Loucy (cell line): ENCODE measurements at regions not wholly inside any gene's neighbourhood (a gene's known extent, or its start where the extent isn't known, plus 50 kb on each side); places are given as distances from the start of the nearest gene placed in this dataset.
"Not testable (repeated sequence)": the region's sequence is repeated elsewhere in the genome, so short reads cannot be mapped to it uniquely, and the experiment has no call there.

Experiments
- H2AFZ ChIP-seq: fragments of 200-600 bp; sonication (generic); 2 replicates; pipeline ENCODE4 v1.6.0; 2016; ENCODE audit warnings: antibody characterized with exemption, mild to moderate bottlenecking, low read length, moderate library complexity
- H3F3A ChIP-seq: fragments of 200-600 bp; 2 replicates; pipeline ENCODE4 v1.6.0; 2016; ENCODE audit warnings: antibody characterized with exemption, low read depth, mild to moderate bottlenecking
- H3K27me3 ChIP-seq: fragments of 200-600 bp; sonication (generic); 2 replicates; pipeline ENCODE4 v1.6.1; 2014; ENCODE audit warnings: low read length, mild to moderate bottlenecking; ENCODE audit not compliant: insufficient read depth, poor library complexity, severe bottlenecking
- H3K36me3 ChIP-seq: fragments of 200-600 bp; sonication (generic); 2 replicates; pipeline ENCODE4 v1.6.1; 2016; ENCODE audit warnings: low read length; ENCODE audit not compliant: insufficient read depth
- H3K4me1 ChIP-seq: fragments of 200-600 bp; sonication (generic); 2 replicates; pipeline ENCODE4 v1.5.1; 2014; ENCODE audit warnings: low read length, mild to moderate bottlenecking; ENCODE audit not compliant: insufficient read depth, poor library complexity, severe bottlenecking
- H3K4me2 ChIP-seq: fragments of 200-600 bp; sonication (generic); 2 replicates; pipeline ENCODE4 v1.6.0; 2014; ENCODE audit warnings: antibody characterized with exemption, low read length, low read depth, mild to moderate bottlenecking; ENCODE audit not compliant: poor library complexity, severe bottlenecking
- H3K4me3 ChIP-seq: fragments of 200-600 bp; sonication (generic); 2 replicates; pipeline ENCODE4 v1.5.1; 2014; ENCODE audit warnings: low read length, mild to moderate bottlenecking, mixed read lengths; ENCODE audit not compliant: poor library complexity, severe bottlenecking
- H3K79me2 ChIP-seq: fragments of 200-600 bp; sonication (generic); 2 replicates; pipeline ENCODE4 v1.6.1; 2014; ENCODE audit warnings: low read length; ENCODE audit not compliant: insufficient read depth
- H3K9ac ChIP-seq: fragments of 200-600 bp; sonication (generic); 2 replicates; pipeline ENCODE4 v1.6.0; 2014; ENCODE audit warnings: mild to moderate bottlenecking, low read depth, low read length, moderate library complexity; ENCODE audit not compliant: poor library complexity, severe bottlenecking
- H3K9me2 ChIP-seq: fragments of 200-600 bp; sonication (generic); replicated peaks from 2 replicates; pipeline ENCODE4 v1.6.1; 2016; ENCODE audit warnings: low read depth, low read length, mixed read lengths
- H3K9me3 ChIP-seq: fragments of 200-600 bp; sonication (generic); 2 replicates; pipeline ENCODE4 v1.6.1; 2014; ENCODE audit warnings: mild to moderate bottlenecking, antibody characterized with exemption, low read length, low read depth; ENCODE audit not compliant: insufficient read depth
- H4K20me1 ChIP-seq: fragments of 200-600 bp; sonication (generic); 2 replicates; pipeline ENCODE4 v1.6.0; 2014; ENCODE audit warnings: antibody characterized with exemption, low read length, mild to moderate bottlenecking; ENCODE audit not compliant: insufficient read depth, poor library complexity, severe bottlenecking
- EZH2phosphoT487 ChIP-seq: fragments of 200-600 bp; IDR thresholded peaks from 2 replicates; pipeline ENCODE4 v1.6.1; 2018; ENCODE audit warnings: antibody characterized with exemption, mild to moderate bottlenecking, moderate library complexity, borderline replicate concordance
- TF ChIP-seq, protein P1 (sequence below): fragments of 200-600 bp; sonication (generic); conservative IDR thresholded peaks from 2 replicates; pipeline ENCODE4 v1.5.1; 2014; ENCODE audit warnings: mild to moderate bottlenecking, antibody characterized with exemption, low read length

DNA sequence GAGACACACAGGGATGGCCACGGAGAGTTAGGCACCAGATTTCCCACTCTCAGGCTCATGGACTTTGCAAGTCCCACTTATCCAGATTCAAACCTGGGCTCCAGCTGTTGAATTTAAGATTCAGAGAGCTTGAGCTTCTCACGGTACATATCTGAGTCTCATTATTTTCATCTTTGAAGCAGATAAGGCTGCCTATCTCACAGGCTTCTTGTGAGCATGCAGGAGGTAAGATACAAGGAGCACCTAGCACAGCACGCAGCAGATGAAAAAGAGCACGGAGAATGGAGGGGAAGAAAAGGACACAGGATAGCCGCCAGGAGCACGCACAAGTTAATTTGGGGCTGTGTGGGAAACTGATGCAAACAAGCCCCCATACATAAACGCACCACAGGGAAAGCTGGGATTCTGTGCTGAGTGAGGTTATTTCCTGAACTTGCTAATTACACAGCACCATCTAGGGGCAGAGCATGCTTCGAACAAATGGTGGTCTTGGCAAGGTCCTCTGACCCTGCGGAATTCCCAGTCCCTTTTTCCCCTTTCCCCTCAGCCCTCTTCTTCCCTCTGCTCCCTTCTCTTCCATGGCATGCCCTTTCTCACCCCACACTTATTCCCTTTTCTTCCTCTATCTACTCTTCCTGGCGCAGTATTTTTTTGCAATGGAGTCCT lies 134.7 kb upstream of the VANGL1 start:
- peak overlapping the region; percentile 66 for H3K4me3 ChIP-seq
- TF ChIP-seq, protein P1, sequence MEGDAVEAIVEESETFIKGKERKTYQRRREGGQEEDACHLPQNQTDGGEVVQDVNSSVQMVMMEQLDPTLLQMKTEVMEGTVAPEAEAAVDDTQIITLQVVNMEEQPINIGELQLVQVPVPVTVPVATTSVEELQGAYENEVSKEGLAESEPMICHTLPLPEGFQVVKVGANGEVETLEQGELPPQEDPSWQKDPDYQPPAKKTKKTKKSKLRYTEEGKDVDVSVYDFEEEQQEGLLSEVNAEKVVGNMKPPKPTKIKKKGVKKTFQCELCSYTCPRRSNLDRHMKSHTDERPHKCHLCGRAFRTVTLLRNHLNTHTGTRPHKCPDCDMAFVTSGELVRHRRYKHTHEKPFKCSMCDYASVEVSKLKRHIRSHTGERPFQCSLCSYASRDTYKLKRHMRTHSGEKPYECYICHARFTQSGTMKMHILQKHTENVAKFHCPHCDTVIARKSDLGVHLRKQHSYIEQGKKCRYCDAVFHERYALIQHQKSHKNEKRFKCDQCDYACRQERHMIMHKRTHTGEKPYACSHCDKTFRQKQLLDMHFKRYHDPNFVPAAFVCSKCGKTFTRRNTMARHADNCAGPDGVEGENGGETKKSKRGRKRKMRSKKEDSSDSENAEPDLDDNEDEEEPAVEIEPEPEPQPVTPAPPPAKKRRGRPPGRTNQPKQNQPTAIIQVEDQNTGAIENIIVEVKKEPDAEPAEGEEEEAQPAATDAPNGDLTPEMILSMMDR, result peak; percentile 74
- no peak for TF ChIP-seq EZH2phosphoT487
- H3K9me3 ChIP-seq, result peaks cover 6% of the 10 kb centered on the region; the same call in 1 of the 2 replicates
- no peaks in the 10 kb centered on the region for H3K9me2 ChIP-seq
- H4K20me1 ChIP-seq, result no peaks in the 10 kb centered on the region
- no peaks in the 10 kb centered on the region for H3K27me3 ChIP-seq
- peak overlapping the region; percentile 82 for H3K4me2 ChIP-seq
- peak overlapping the region; percentile 28 for H2AFZ ChIP-seq
- H3K36me3 ChIP-seq, result no peaks in the 10 kb centered on the region
- H3K4me1 ChIP-seq, result peaks cover 55% of the 10 kb centered on the region
- H3F3A ChIP-seq, result peaks cover 5% of the 10 kb centered on the region; the same call in 1 of the 2 replicates
- H3K9ac ChIP-seq, result peak overlapping the region; percentile 73
- peaks cover 35% of the 10 kb centered on the region; the same call in 1 of the 2 replicates for H3K79me2 ChIP-seq

DNA sequence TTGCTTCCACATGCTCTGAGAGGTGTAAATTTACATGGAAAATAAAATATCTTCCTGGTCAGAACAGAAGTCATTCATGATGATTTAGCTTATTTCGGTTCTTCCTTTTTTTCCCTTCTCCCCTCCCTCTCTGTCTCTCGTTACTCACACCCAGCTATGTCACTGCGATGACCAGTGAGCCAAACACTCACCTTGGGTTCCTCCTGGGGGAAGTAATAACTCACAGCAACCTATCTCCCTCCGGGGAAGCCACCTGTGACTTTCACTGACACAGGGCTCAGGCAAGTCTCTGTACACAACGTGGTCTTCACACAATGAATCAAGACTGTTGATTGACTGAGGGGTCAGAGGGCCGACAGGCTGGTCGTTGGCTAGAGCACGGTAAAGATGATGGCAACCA lies 135.3 kb upstream of the VANGL1 start:
- peaks cover 6% of the 10 kb centered on the region; the same call in 1 of the 2 replicates for H3K9me3 ChIP-seq
- TF ChIP-seq, protein P1, result no peak
- no peak for TF ChIP-seq EZH2phosphoT487
- peaks cover 9% of the 10 kb centered on the region; the same call in 1 of the 2 replicates for H3F3A ChIP-seq
- peak overlapping the region; percentile 73 for H3K9ac ChIP-seq
- peaks cover 35% of the 10 kb centered on the region; the same call in 1 of the 2 replicates for H3K79me2 ChIP-seq
- no peaks in the 10 kb centered on the region for H4K20me1 ChIP-seq
- H3K9me2 ChIP-seq, result no peaks in the 10 kb centered on the region
- H3K27me3 ChIP-seq, result no peaks in the 10 kb centered on the region
- no peaks in the 10 kb centered on the region for H3K36me3 ChIP-seq
- H3K4me3 ChIP-seq, result peak overlapping the region; percentile 66
- H2AFZ ChIP-seq, result peak overlapping the region; percentile 28
- peaks cover 60% of the 10 kb centered on the region for H3K4me1 ChIP-seq
- peak overlapping the region; percentile 82 for H3K4me2 ChIP-seq

DNA sequence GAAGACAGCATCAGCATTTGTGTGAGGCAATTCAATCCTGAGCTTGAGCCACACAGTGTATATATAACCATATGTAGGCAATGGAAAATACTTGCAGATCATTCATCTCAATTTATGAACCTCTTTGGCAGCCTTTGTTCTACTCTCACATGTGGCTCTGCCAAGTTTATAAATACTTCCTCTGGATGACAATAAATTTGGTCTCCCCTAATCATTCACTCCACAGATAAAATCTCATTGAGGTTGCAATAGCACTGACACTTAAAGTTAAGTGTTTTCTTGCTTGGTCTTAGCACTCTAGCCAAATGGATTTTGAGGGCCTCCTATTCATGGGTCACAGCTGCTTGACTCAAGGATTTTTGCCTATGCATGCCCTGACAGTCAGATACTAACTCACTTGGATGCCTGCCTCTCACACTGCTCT lies 136.6 kb upstream of the VANGL1 start:
- peak overlapping the region; percentile 66 for H3K4me3 ChIP-seq
- H3K9me2 ChIP-seq, result no peaks in the 10 kb centered on the region
- H3K27me3 ChIP-seq, result no peaks in the 10 kb centered on the region
- H3F3A ChIP-seq, result peaks cover 9% of the 10 kb centered on the region; the same call in 1 of the 2 replicates
- peak overlapping the region; percentile 73 for H3K9ac ChIP-seq
- H2AFZ ChIP-seq, result no peak overlapping the region
- H3K9me3 ChIP-seq, result peaks cover 6% of the 10 kb centered on the region; the same call in 1 of the 2 replicates
- peaks cover 74% of the 10 kb centered on the region for H3K4me1 ChIP-seq
- TF ChIP-seq, protein P1, result no peak
- peaks cover 35% of the 10 kb centered on the region; the same call in 1 of the 2 replicates for H3K79me2 ChIP-seq
- peak overlapping the region; percentile 82 for H3K4me2 ChIP-seq
- no peaks in the 10 kb centered on the region for H3K36me3 ChIP-seq
- no peaks in the 10 kb centered on the region for H4K20me1 ChIP-seq

DNA sequence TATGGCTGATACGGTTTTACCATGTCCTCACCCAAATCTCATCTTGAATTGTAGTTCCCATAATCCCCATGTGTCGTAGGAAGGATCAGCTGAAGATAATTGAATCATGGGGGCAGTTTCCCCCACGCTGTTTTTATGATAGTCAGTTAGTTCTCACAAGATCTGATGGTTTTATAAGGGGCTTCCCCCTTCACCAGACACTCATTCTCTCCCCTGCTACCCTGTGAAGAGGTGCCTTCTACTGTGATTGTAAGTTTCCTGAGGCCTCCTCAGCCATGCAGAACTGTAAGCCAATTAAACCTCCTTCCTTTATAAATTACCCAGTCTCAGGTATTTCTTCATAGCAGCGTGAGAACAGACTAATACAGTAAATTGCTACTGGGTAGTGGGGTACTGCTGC lies 139.6 kb upstream of the VANGL1 start:
- not testable (repeated sequence) for H2AFZ ChIP-seq, H3K27me3 ChIP-seq, H3K79me2 ChIP-seq, H3K9me2 ChIP-seq, H4K20me1 ChIP-seq, H3K36me3 ChIP-seq, H3K9me3 ChIP-seq
- peak overlapping the region; percentile 49 for H3K4me3 ChIP-seq
- H3K4me2 ChIP-seq, result peak overlapping the region; percentile 56
- H3F3A ChIP-seq, result peaks cover 14% of the 10 kb centered on the region; the same call in 1 of the 2 replicates
- peak overlapping the region; percentile 54 for H3K9ac ChIP-seq
- peaks cover 77% of the 10 kb centered on the region for H3K4me1 ChIP-seq
